Natural killer cell (primary cell): ENCODE measurements at regions not wholly inside any gene's neighbourhood (a gene's known extent, or its start where the extent isn't known, plus 50 kb on each side); places are given as distances from the start of the nearest gene placed in this dataset.

ENCODE experiments used
- ATAC-seq, 3 donors: fragments of 150-1000 bp in 2 of 3; fragments of 200-7000 bp in 1 of 3; cut with Tn5 transposase; 1 replicate in 1 of 3; 2 replicates in 2 of 3; pipeline ENCODE4 v1.10.0; 2021; ENCODE audit warnings: mild to moderate bottlenecking in 2 of 3, moderate library complexity in 2 of 3
- DNase-seq, 2 donors: peaks; one replicate each; pipeline versions ENCODE4 v3.0.0 to v3.0.0-alpha.2; 2013 to 2021; ENCODE audit warnings: mixed read lengths in 1 of 2
- H3K27ac ChIP-seq: one replicate; pipeline ENCODE4 v1.5.1; 2013; ENCODE audit warnings: mild to moderate bottlenecking, low read length
- H3K27me3 ChIP-seq: one replicate; pipeline ENCODE4 v1.6.1; 2013; ENCODE audit warnings: low read length; ENCODE audit not compliant: control insufficient read depth, insufficient read depth
- H3K36me3 ChIP-seq: one replicate; pipeline ENCODE4 v1.6.1; 2013; ENCODE audit warnings: low read length; ENCODE audit not compliant: control insufficient read depth, insufficient read depth
- H3K4me1 ChIP-seq: one replicate; pipeline ENCODE4 v1.6.1; 2013; ENCODE audit warnings: low read length; ENCODE audit not compliant: control insufficient read depth, insufficient read depth
- H3K4me3 ChIP-seq: one replicate; pipeline ENCODE4 v1.5.1; 2013; ENCODE audit warnings: low read length
- H3K9me3 ChIP-seq: one replicate; pipeline ENCODE4 v1.6.1; 2013; ENCODE audit warnings: low read length; ENCODE audit not compliant: control insufficient read depth, insufficient read depth
- H3K27ac Mint-ChIP-seq, 2 donors: one replicate each; pipeline ENCODE4 v1.8.0; 2022; ENCODE audit warnings: mild to moderate bottlenecking in 2 of 2, mixed read lengths in 2 of 2, moderate library complexity in 1 of 2
- H3K27me3 Mint-ChIP-seq, 2 donors: one replicate each; pipeline ENCODE4 v1.8.0; 2022; ENCODE audit warnings: low read depth in 2 of 2, mixed read lengths in 2 of 2
- H3K36me3 Mint-ChIP-seq: one replicate; pipeline ENCODE4 v1.8.0; 2022; ENCODE audit warnings: mixed read lengths
- H3K4me1 Mint-ChIP-seq, 2 donors: one replicate each; pipeline ENCODE4 v1.8.0; 2022; ENCODE audit warnings: mixed read lengths in 2 of 2
- H3K4me3 Mint-ChIP-seq: one replicate; pipeline ENCODE4 v1.8.0; 2022; ENCODE audit warnings: mild to moderate bottlenecking, moderate library complexity, mixed read lengths
- H3K9me3 Mint-ChIP-seq, 2 donors: one replicate each; pipeline ENCODE4 v1.8.0; 2022; ENCODE audit warnings: mixed read lengths in 2 of 2
- WGBS: methylation state at CpG from one replicate; pipeline ENCODE4 v1.1.7; 2013; ENCODE audit warnings: missing lambda C conversion rate; ENCODE audit not compliant: insufficient coverage; 5-methylcytosine and 5-hydroxymethylcytosine counted together
- intact Hi-C: fragments of 100-400 bp; cut with micrococcal nuclease; formaldehyde crosslinking; loops from one replicate; pipeline ENCODE4 v1.14.2; 2022
- TF ChIP-seq, protein P1 (sequence below): fragments of 200-600 bp; IDR thresholded peaks from one replicate; pipeline ENCODE4 v1.8.0; 2022; ENCODE audit warnings: antibody characterized with exemption

- H3K4me3 Mint-ChIP-seq = no peak overlapping the region
- 83% methylated on average over 2 of the region's 2 CpGs for WGBS
- Histone ChIP-seq H3K9me3 (peaks cover 11% of the 10 kb centered on the region), H3K27me3 (no peaks in the 10 kb centered on the region), H3K27ac (no peak overlapping the region), H3K4me3 (no peak overlapping the region), H3K36me3 (no peaks in the 10 kb centered on the region), H3K4me1 (no peaks in the 10 kb centered on the region)
- H3K27me3 Mint-ChIP-seq = no peaks in the 10 kb centered on the region
- no peak overlapping the region for H3K27ac Mint-ChIP-seq
- H3K4me1 Mint-ChIP-seq = no peaks in the 10 kb centered on the region
- peaks cover 14 to 20% of the 10 kb centered on the region in 2 donors for H3K9me3 Mint-ChIP-seq
- ATAC-seq = no peak
- intact Hi-C loops = no loop called here
- TF ChIP-seq, protein P1, sequence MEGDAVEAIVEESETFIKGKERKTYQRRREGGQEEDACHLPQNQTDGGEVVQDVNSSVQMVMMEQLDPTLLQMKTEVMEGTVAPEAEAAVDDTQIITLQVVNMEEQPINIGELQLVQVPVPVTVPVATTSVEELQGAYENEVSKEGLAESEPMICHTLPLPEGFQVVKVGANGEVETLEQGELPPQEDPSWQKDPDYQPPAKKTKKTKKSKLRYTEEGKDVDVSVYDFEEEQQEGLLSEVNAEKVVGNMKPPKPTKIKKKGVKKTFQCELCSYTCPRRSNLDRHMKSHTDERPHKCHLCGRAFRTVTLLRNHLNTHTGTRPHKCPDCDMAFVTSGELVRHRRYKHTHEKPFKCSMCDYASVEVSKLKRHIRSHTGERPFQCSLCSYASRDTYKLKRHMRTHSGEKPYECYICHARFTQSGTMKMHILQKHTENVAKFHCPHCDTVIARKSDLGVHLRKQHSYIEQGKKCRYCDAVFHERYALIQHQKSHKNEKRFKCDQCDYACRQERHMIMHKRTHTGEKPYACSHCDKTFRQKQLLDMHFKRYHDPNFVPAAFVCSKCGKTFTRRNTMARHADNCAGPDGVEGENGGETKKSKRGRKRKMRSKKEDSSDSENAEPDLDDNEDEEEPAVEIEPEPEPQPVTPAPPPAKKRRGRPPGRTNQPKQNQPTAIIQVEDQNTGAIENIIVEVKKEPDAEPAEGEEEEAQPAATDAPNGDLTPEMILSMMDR = no peak
- DNase-seq = no peak
- H3K36me3 Mint-ChIP-seq = no peaks in the 10 kb centered on the region
Measured at GRCh38 chr7:9781710-9782109, 1192.0 kb upstream of the PHF14 start.

GRCh38 chr7:9782275-9782674 is 1191.4 kb upstream of the PHF14 start:
- no peak overlapping the region for H3K27ac Mint-ChIP-seq
- H3K36me3 Mint-ChIP-seq = no peaks in the 10 kb centered on the region

DNA sequence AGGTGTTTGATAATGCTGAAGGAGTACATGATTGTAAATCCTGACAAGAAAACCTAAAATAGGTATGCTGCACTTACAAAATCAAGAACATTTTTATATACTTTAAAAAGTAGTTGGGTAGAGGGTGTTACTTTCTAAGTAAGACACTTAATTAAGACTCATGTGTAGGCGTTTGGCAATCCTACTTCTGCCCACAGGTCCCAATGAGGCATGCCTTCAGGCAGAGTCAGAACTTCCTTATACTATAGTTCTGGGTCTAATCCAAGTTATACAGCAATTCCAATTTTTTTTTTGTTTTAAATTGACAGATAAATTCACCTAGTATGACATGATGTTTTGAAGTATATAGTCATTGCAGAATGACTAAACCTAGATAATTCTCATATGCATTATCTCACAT is 1188.5 kb upstream of the PHF14 start:
- Mint-ChIP-seq H3K27me3 (no peaks in the 10 kb centered on the region), H3K27ac (no peak overlapping the region), H3K4me1 (no peaks in the 10 kb centered on the region), H3K4me3 (no peak overlapping the region), H3K9me3 (peaks cover 14 to 18% of the 10 kb centered on the region in 2 donors), H3K36me3 (no peaks in the 10 kb centered on the region)
- H3K36me3 ChIP-seq = no peaks in the 10 kb centered on the region
- H3K27ac ChIP-seq = no peak overlapping the region
- H3K27me3 ChIP-seq = no peaks in the 10 kb centered on the region
- WGBS = 83% methylated on average over 1 of the region's 1 CpG
- no peaks in the 10 kb centered on the region for H3K4me1 ChIP-seq
- H3K9me3 ChIP-seq = peaks cover 4% of the 10 kb centered on the region
- intact Hi-C loops = no loop called here
- TF ChIP-seq, protein P1 = no peak
- ATAC-seq (no peak), DNase-seq (no peak)
- H3K4me3 ChIP-seq = no peak overlapping the region

More at GRCh38 chr7:9782275-9782674, 1191.4 kb upstream of the PHF14 start:
- no peak overlapping the region for H3K27ac ChIP-seq
- no peak for ATAC-seq
- no peak for DNase-seq
- no peak overlapping the region for H3K4me3 ChIP-seq
- peaks cover 12 to 18% of the 10 kb centered on the region in 2 donors for H3K9me3 Mint-ChIP-seq
- TF ChIP-seq, protein P1 = no peak
- no peaks in the 10 kb centered on the region for H3K27me3 ChIP-seq
- H3K4me1 Mint-ChIP-seq = no peaks in the 10 kb centered on the region
- intact Hi-C loops = no loop called here
- no peaks in the 10 kb centered on the region for H3K27me3 Mint-ChIP-seq
- H3K36me3 ChIP-seq = no peaks in the 10 kb centered on the region
- no peaks in the 10 kb centered on the region for H3K4me1 ChIP-seq
- H3K4me3 Mint-ChIP-seq = no peak overlapping the region
- 76% methylated on average over 1 of the region's 2 CpGs for WGBS
- H3K9me3 ChIP-seq = peaks cover 8% of the 10 kb centered on the region

GRCh38 chr7:9796241-9796640 is 1177.4 kb upstream of the PHF14 start:
- DNase-seq (no peak), ATAC-seq (no peak)
- Mint-ChIP-seq H3K9me3 (peaks cover 19 to 20% of the 10 kb centered on the region in 2 donors), H3K4me3 (no peak overlapping the region), H3K27ac (no peak overlapping the region), H3K4me1 (no peaks in the 10 kb centered on the region), H3K27me3 (no peaks in the 10 kb centered on the region), H3K36me3 (peaks cover 13% of the 10 kb centered on the region)
- Histone ChIP-seq H3K4me3 (no peak overlapping the region), H3K4me1 (no peaks in the 10 kb centered on the region), H3K9me3 (no peaks in the 10 kb centered on the region), H3K27me3 (no peaks in the 10 kb centered on the region), H3K36me3 (no peaks in the 10 kb centered on the region), H3K27ac (no peak overlapping the region)
- TF ChIP-seq, protein P1 = no peak
- WGBS = 80% methylated on average over 1 of the region's 1 CpG
- intact Hi-C loops = no loop called here
